ENCODE measurements at regions not wholly inside any gene's neighbourhood (a gene's known extent, or its start where the extent isn't known, plus 50 kb on each side); places are given as distances from the start of the nearest gene placed in this dataset.
A peak's percentile ranks its signal among the peaks of the same experiment; 100 is the strongest.

GRCh38 chr5:174520420-174521396, 203.7 kb upstream of the MSX2 start:
- no peak overlapping the region for H3K4me3 Mint-ChIP-seq
- H3K9me3 Mint-ChIP-seq: peaks cover 3% of the 10 kb centered on the region
- peaks cover 27% of the 10 kb centered on the region for H3K27me3 Mint-ChIP-seq (ENCODE audit: low read depth)
- H3K27ac Mint-ChIP-seq: no peak overlapping the region
- no peak for TF ChIP-seq CTCF (IDR thresholded peaks at IDR 0.05; ENCODE audit: unreplicated experiment in 3 of 3)
- H3K4me1 Mint-ChIP-seq: peaks cover 5% of the 10 kb centered on the region
- no peaks in the 10 kb centered on the region for H3K36me3 Mint-ChIP-seq (ENCODE audit: low read depth)

DNA sequence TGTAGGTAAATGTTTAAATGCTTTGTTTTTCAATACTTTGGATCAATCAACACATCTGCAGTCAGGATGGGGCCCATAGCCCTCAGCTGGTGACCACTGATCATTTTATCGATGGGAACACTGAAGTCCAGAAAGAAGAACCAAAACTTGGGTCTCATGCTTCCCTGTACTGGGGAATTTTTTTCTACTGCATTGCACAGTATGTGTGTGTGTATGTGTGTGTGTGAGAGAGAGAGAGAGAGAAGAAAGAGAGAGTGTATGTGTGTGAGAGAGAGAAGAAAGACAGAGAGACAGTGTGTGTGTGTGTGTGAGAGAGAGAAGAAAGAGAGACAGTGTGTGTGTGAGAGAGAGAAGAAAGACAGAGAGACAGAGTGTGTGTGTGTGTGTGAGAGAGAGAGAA, 202.9 kb upstream of the MSX2 start:
- Mint-ChIP-seq H3K27ac (peak overlapping the region in 1 of 3 experiments; percentile 51), H3K4me3 (no peak overlapping the region), H3K36me3 (ENCODE audit: low read depth) (no peaks in the 10 kb centered on the region), H3K9me3 (peaks cover 3% of the 10 kb centered on the region), H3K27me3 (ENCODE audit: low read depth) (peaks cover 23% of the 10 kb centered on the region), H3K4me1 (peaks cover 5% of the 10 kb centered on the region)
- TF ChIP-seq CTCF (IDR thresholded peaks at IDR 0.05; ENCODE audit: unreplicated experiment in 3 of 3): no peak

GRCh38 chr5:174522480-174523260, 201.7 kb upstream of the MSX2 start:
- peaks cover 5% of the 10 kb centered on the region for H3K4me1 Mint-ChIP-seq
- peaks cover 23% of the 10 kb centered on the region for H3K27me3 Mint-ChIP-seq (ENCODE audit: low read depth)
- no peak for TF ChIP-seq CTCF (IDR thresholded peaks at IDR 0.05; ENCODE audit: unreplicated experiment in 3 of 3)
- H3K36me3 Mint-ChIP-seq (ENCODE audit: low read depth): no peaks in the 10 kb centered on the region
- no peaks in the 10 kb centered on the region for H3K9me3 Mint-ChIP-seq
- H3K27ac Mint-ChIP-seq: no peak overlapping the region
- no peak overlapping the region for H3K4me3 Mint-ChIP-seq

DNA sequence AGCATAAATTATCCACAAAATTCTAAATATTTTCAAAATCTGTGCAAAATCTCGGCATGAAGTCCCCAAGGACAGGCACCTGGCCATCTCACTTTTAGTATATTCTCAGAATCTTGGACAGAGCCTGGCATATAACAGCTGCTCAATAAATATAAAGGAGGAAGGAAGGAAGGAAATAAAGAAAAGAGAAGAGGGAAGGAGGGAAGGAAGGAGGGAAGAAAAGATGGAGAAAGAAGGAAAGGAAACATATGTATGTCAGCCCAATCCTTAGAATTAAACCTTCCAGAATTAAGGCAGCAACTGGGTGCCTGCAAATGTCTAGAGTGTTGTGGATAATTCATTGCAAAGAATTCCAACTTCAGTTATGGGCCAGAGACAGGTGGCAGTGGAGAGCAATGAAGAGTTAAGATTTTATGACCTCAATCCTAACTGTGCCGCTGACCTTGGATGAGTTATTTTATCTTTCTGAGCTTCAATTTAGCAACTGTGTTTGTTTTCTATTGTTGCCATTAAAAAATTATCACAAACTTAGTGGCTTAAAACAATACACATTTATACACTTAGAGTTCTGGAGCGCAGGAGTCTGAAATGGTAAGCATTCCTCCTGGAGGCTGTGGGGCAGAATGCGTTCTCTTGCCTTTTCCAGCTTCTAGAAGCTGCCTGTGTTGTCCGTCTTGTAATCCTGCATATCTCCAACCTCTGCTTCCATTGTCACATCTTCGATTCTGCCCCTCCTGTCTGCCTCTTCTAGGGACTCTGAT, 200.9 kb upstream of the MSX2 start:
- H3K27me3 Mint-ChIP-seq (ENCODE audit: low read depth): peaks cover 26% of the 10 kb centered on the region
- H3K27ac Mint-ChIP-seq: no peak overlapping the region
- peaks cover 5% of the 10 kb centered on the region for H3K4me1 Mint-ChIP-seq
- no peak overlapping the region for H3K4me3 Mint-ChIP-seq
- no peaks in the 10 kb centered on the region for H3K36me3 Mint-ChIP-seq (ENCODE audit: low read depth)
- no peak for TF ChIP-seq CTCF (IDR thresholded peaks at IDR 0.05; ENCODE audit: unreplicated experiment in 3 of 3)
- no peaks in the 10 kb centered on the region for H3K9me3 Mint-ChIP-seq

DNA sequence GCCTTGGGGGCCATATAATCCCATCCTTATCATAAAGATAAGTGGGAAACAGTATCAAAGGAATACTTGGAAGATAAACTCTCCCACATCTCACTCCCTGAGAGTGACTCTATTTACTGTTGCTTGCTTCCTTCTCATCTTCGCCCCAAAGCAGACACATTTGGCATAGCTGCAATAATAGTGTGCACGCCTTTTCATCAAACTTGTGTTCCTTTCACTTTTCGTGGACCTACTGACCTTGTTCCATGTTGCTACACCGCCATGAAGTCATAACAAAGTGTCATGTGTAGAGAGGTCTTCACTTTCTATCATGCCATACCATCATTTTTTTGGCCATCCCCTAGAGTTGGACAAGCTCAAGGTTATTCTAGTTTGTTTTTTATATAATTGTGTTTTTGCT, 200.0 kb upstream of the MSX2 start:
- TF ChIP-seq CTCF (IDR thresholded peaks at IDR 0.05; ENCODE audit: unreplicated experiment in 3 of 3): no peak
- Mint-ChIP-seq H3K9me3 (no peaks in the 10 kb centered on the region), H3K27me3 (ENCODE audit: low read depth) (peaks cover 32% of the 10 kb centered on the region), H3K27ac (no peak overlapping the region), H3K36me3 (ENCODE audit: low read depth) (no peaks in the 10 kb centered on the region), H3K4me1 (peaks cover 5% of the 10 kb centered on the region), H3K4me3 (no peak overlapping the region)

Data from nephron (organoid).